ENCODE measurements at regions not wholly inside any gene's neighbourhood (a gene's known extent, or its start where the extent isn't known, plus 50 kb on each side); places are given as distances from the start of the nearest gene placed in this dataset.

- TF ChIP-seq NR3C1 (IDR thresholded peaks at IDR 0.05) (no peak), HOXB13 (CRISPR knock-in tag; IDR thresholded peaks at IDR 0.05; ENCODE audit: low read depth) (no peak), BHLHE40 (IDR thresholded peaks at IDR 0.05; ENCODE audit: low read depth, low read length) (no peak), CBX8 (IDR thresholded peaks at IDR 0.05) (no peak), FOXS1 (CRISPR knock-in tag; IDR thresholded peaks at IDR 0.05) (no peak), RARB (CRISPR knock-in tag; IDR thresholded peaks at IDR 0.05) (no peak), JUNB (IDR thresholded peaks at IDR 0.05) (no peak), HEYL (CRISPR knock-in tag; IDR thresholded peaks at IDR 0.05) (no peak), HES2 (IDR thresholded peaks at IDR 0.05) (no peak), ZSCAN20 (CRISPR knock-in tag; IDR thresholded peaks at IDR 0.05) (no peak), MAFK (IDR thresholded peaks at IDR 0.05; ENCODE audit: partially characterized antibody) (no peak), ELK1 (IDR thresholded peaks at IDR 0.05; ENCODE audit: low read depth, low read length) (no peak), USF2 (IDR thresholded peaks at IDR 0.05) (no peak), ZNF302 (CRISPR knock-in tag; IDR thresholded peaks at IDR 0.05) (no peak)
- ChIA-PET POLR2A (no interaction called here), CTCF (no interaction called here)
- WGBS (ENCODE audit: missing lambda C conversion rate) = 24% methylated on average over 2 of the region's 2 CpGs
- Histone ChIP-seq H3K9me3 (no peaks in the 10 kb centered on the region), H3K27ac (no peak overlapping the region), H3K4me2 (no peak overlapping the region), H3K4me3 (no peak overlapping the region), H3K4me1 (no peaks in the 10 kb centered on the region)
- no peak for ATAC-seq
- DNase-seq (ENCODE audit: low read depth in 1 of 2, low spot score in 1 of 2) = no peak
- no peak for FAIRE-seq
These were observed 123.3 kb upstream of the GRM7 start for GRCh38 chr3:6737630-6738029.

GRCh38 chr3:6739288-6739687 lies 121.6 kb upstream of the GRM7 start:
- H3K9me3 ChIP-seq = no peaks in the 10 kb centered on the region
- ATAC-seq (no peak), DNase-seq (ENCODE audit: low read depth in 1 of 2, low spot score in 1 of 2) (no peak), FAIRE-seq (no peak)
- no peak for TF ChIP-seq FOSL2 (IDR thresholded peaks at IDR 0.05)
- no peak for TF ChIP-seq FOSL2 (CRISPR knock-in tag; IDR thresholded peaks at IDR 0.05)
- no peak for TF ChIP-seq MAZ (IDR thresholded peaks at IDR 0.05; ENCODE audit: borderline replicate concordance, low read depth, low read length)
- TF ChIP-seq EHMT2 (IDR thresholded peaks at IDR 0.05; ENCODE audit: low read depth) = no peak
- no peak for TF ChIP-seq ZFP36 (IDR thresholded peaks at IDR 0.05; ENCODE audit: borderline replicate concordance, partially characterized antibody)
- no peak for TF ChIP-seq KDM5A (IDR thresholded peaks at IDR 0.05)
- no peak for TF ChIP-seq REST (IDR thresholded peaks at IDR 0.05)
- TF ChIP-seq ELK1 (IDR thresholded peaks at IDR 0.05; ENCODE audit: low read depth, low read length) = no peak
- no peak for TF ChIP-seq CBX2 (IDR thresholded peaks at IDR 0.05; ENCODE audit: borderline replicate concordance, low read depth)
- TF ChIP-seq EHF (CRISPR knock-in tag; IDR thresholded peaks at IDR 0.05) = no peak
- TF ChIP-seq MAX (IDR thresholded peaks at IDR 0.05) = no peak
- H3K4me3 ChIP-seq = no peak overlapping the region
- ChIA-PET POLR2A (no interaction called here), CTCF (no interaction called here)
- H3K27ac ChIP-seq = no peak overlapping the region
- no peak overlapping the region for H3K4me2 ChIP-seq
- no peaks in the 10 kb centered on the region for H3K4me1 ChIP-seq
- 4% methylated on average over 3 of the region's 3 CpGs for WGBS (ENCODE audit: missing lambda C conversion rate)

Measured in A549 (cell line).